Vagina (tissue), 2 donors: ENCODE measurements at regions not wholly inside any gene's neighbourhood (a gene's known extent, or its start where the extent isn't known, plus 50 kb on each side); places are given as distances from the start of the nearest gene placed in this dataset.

ENCODE experiments used
- POLR2A ChIP-seq, 2 donors: fragments of 450-650 bp; IDR thresholded peaks; one replicate each; pipeline ENCODE4 v1.6.1; 2017; ENCODE audit warnings: antibody characterized with exemption in 2 of 2, mild to moderate bottlenecking in 2 of 2, moderate library complexity in 2 of 2
- POLR2AphosphoS5 ChIP-seq, 2 donors: sonication (generic); formaldehyde crosslinking; IDR thresholded peaks; one replicate each; pipeline ENCODE4 v1.9.0; 2017; ENCODE audit warnings: antibody characterized with exemption in 2 of 2, mild to moderate bottlenecking in 2 of 2, low read depth in 1 of 2; ENCODE audit not compliant: insufficient read depth in 1 of 2
- TF ChIP-seq, protein P1 (sequence below), 3 experiments: fragments of 450-650 bp in 2 of 3; fragments of 200-600 bp in 1 of 3; sonication (generic) in 1 of 3; IDR thresholded peaks; one replicate each; pipeline ENCODE4 v1.5.1; 2017 to 2019; ENCODE audit warnings: antibody characterized with exemption in 3 of 3, mild to moderate bottlenecking in 2 of 3, moderate library complexity in 2 of 3

DNA sequence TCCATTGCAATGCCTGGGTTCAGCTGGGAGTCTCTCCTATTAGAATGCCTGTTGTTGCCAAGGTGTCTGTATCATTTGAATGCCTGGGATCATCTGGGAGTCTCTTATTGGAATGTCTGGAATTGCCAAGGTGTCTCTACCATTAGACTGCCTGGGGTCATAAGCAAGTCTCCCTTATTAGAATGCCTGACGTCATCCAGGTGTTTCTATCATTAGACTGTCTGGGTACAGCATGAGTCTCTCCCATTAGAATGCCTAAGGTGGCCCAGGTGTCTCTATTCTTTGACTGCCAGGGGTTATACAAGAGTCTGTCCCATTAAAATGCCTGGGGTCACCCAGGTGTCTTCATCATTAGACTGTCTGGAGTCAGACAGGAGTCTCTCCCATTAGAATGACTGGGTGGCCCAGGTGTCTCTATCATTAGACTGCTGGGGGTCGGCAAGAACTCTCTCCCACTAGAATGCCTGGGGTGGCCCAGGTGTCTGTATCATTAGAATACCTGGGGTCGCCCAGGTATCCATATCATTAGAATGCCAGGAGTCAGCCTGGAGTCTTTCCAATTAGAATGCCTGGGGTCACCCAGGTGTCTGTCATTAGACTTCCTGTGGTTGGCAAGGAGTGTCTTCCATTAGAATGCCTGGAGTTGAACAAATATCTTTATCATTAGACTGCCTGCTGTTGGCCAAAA, 2274.0 kb downstream of the TP53TG3F start:
- TF ChIP-seq POLR2AphosphoS5 (IDR thresholded peaks at IDR 0.05; ENCODE audit: insufficient read depth in 1 of 2, low read depth in 1 of 2) (no peak), POLR2A (IDR thresholded peaks at IDR 0.05) (no peak)
- TF ChIP-seq, protein P1, sequence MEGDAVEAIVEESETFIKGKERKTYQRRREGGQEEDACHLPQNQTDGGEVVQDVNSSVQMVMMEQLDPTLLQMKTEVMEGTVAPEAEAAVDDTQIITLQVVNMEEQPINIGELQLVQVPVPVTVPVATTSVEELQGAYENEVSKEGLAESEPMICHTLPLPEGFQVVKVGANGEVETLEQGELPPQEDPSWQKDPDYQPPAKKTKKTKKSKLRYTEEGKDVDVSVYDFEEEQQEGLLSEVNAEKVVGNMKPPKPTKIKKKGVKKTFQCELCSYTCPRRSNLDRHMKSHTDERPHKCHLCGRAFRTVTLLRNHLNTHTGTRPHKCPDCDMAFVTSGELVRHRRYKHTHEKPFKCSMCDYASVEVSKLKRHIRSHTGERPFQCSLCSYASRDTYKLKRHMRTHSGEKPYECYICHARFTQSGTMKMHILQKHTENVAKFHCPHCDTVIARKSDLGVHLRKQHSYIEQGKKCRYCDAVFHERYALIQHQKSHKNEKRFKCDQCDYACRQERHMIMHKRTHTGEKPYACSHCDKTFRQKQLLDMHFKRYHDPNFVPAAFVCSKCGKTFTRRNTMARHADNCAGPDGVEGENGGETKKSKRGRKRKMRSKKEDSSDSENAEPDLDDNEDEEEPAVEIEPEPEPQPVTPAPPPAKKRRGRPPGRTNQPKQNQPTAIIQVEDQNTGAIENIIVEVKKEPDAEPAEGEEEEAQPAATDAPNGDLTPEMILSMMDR (IDR thresholded peaks at IDR 0.05) = no peak
